GM18526 (cell line): ENCODE measurements at regions not wholly inside any gene's neighbourhood (a gene's known extent, or its start where the extent isn't known, plus 50 kb on each side); places are given as distances from the start of the nearest gene placed in this dataset.
A peak's percentile ranks its signal among the peaks of the same experiment; 100 is the strongest.

Source experiments
- POLR2A ChIP-seq: IDR thresholded peaks from 3 replicates; pipeline ENCODE4 v1.6.1; 2011; ENCODE audit not compliant: insufficient read length; ENCODE audit errors: extremely low read depth

GRCh38 chr7:130887182-130887956, 153.4 kb upstream of the KLF14 start:
- peak; percentile 15 for TF ChIP-seq POLR2A

- no peak for TF ChIP-seq POLR2A
Measured at GRCh38 chr7:130887957-130888371, 154.0 kb upstream of the KLF14 start.

- TF ChIP-seq POLR2A: no peak
Measured at GRCh38 chr7:130888468-130888867, 154.5 kb upstream of the KLF14 start.

- TF ChIP-seq POLR2A: no peak
Measured at GRCh38 chr7:130890176-130891020, 156.4 kb upstream of the KLF14 start.

- no peak for TF ChIP-seq POLR2A
Measured at GRCh38 chr7:130891254-130892094, 157.5 kb upstream of the KLF14 start.

GRCh38 chr7:130893441-130893894, 159.5 kb upstream of the KLF14 start:
- no peak for TF ChIP-seq POLR2A

- no peak for TF ChIP-seq POLR2A
Measured at GRCh38 chr7:130894146-130894908, 160.3 kb upstream of the KLF14 start.

GRCh38 chr7:130894909-130895750, 161.1 kb upstream of the KLF14 start:
- TF ChIP-seq POLR2A: no peak

- no peak for TF ChIP-seq POLR2A
Measured at GRCh38 chr7:130896051-130896881, 162.3 kb upstream of the KLF14 start.

GRCh38 chr7:130896898-130897514, 163.0 kb upstream of the KLF14 start:
- TF ChIP-seq POLR2A: no peak

GRCh38 chr7:130897515-130898419, 163.8 kb upstream of the KLF14 start:
- peak; percentile 1 for TF ChIP-seq POLR2A

- TF ChIP-seq POLR2A: no peak
Measured at GRCh38 chr7:130899071-130899560, 165.1 kb upstream of the KLF14 start.
